ENCODE measurements at regions not wholly inside any gene's neighbourhood (a gene's known extent, or its start where the extent isn't known, plus 50 kb on each side); places are given as distances from the start of the nearest gene placed in this dataset.

DNA sequence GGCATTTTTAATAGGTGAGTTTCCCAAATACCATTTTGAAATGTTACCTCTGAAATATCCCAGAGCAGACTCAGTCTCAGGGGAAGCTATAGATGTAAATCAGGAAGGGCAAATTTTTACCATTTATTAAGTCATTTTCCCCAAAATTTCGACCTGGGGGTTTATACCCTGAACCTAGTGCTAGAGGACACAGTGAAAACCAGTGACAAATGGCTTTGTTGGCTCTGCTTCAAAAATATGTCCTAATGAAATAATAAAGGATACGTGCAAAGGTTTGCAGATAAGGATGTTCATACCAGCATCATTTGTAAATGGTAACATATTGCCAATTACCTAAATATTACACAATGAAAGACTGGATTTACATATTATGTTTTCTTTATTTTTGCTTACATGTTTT is 546.7 kb upstream of the ADAMTS9 start:
- intact Hi-C loops (cut with DNase I): no loop called here
- TF ChIP-seq, protein P1, sequence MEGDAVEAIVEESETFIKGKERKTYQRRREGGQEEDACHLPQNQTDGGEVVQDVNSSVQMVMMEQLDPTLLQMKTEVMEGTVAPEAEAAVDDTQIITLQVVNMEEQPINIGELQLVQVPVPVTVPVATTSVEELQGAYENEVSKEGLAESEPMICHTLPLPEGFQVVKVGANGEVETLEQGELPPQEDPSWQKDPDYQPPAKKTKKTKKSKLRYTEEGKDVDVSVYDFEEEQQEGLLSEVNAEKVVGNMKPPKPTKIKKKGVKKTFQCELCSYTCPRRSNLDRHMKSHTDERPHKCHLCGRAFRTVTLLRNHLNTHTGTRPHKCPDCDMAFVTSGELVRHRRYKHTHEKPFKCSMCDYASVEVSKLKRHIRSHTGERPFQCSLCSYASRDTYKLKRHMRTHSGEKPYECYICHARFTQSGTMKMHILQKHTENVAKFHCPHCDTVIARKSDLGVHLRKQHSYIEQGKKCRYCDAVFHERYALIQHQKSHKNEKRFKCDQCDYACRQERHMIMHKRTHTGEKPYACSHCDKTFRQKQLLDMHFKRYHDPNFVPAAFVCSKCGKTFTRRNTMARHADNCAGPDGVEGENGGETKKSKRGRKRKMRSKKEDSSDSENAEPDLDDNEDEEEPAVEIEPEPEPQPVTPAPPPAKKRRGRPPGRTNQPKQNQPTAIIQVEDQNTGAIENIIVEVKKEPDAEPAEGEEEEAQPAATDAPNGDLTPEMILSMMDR (IDR thresholded peaks at IDR 0.05): no peak
- no peaks in the 10 kb centered on the region for H3K36me3 ChIP-seq
- H3K27me3 ChIP-seq: no peaks in the 10 kb centered on the region
- no peak overlapping the region for H3K4me3 ChIP-seq
- no peaks in the 10 kb centered on the region for H3K9me3 ChIP-seq
- ATAC-seq (no peak), DNase-seq (no peak)
- no peaks in the 10 kb centered on the region for H3K4me1 ChIP-seq
- no peak overlapping the region for H3K27ac ChIP-seq

DNA sequence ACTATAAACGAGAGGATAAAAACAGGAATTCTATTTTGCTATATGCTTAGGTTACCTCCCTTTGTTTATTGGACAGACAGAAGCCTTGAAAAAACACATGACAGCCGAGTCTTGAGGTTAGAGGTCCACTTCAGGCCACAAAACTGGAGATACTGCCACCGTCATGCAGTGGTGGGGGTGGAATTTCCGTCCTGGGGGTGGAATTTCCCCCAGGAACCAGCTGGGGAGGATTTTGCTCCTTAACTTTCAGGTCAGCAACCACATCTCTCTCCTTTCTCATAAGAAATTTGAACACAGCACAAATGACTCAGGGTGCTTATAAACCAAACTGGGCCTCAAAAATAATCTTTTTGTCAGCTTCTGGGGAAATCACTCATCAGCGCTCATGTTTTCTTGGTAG is 545.8 kb upstream of the ADAMTS9 start:
- no peaks in the 10 kb centered on the region for H3K36me3 ChIP-seq
- no peaks in the 10 kb centered on the region for H3K4me1 ChIP-seq
- ATAC-seq (no peak), DNase-seq (no peak)
- no peak overlapping the region for H3K27ac ChIP-seq
- no peaks in the 10 kb centered on the region for H3K27me3 ChIP-seq
- intact Hi-C loops (cut with DNase I): no loop called here
- TF ChIP-seq, protein P1 (IDR thresholded peaks at IDR 0.05): no peak
- no peak overlapping the region for H3K4me3 ChIP-seq
- H3K9me3 ChIP-seq: no peaks in the 10 kb centered on the region

DNA sequence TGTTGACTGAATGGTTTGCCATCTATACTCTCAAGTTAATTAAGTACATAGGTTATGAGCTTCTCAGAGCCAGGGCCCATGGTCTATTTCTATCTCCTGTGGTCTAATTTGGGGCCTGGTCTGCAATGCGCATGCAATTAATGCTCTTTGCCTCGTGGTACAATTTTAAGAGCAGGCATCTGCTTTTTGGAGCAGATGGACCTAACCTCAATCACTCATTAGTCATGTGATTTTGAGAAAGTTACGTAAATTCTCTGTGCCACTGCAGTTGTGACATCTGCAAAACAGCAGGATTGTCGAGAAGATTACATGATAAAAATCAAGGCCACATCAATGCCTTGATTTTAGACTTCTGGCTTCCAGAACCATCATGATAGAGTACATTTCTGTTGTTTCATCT is 543.7 kb upstream of the ADAMTS9 start:
- TF ChIP-seq, protein P1 (IDR thresholded peaks at IDR 0.05): no peak
- ATAC-seq: no peak
- DNase-seq: no peak

DNA sequence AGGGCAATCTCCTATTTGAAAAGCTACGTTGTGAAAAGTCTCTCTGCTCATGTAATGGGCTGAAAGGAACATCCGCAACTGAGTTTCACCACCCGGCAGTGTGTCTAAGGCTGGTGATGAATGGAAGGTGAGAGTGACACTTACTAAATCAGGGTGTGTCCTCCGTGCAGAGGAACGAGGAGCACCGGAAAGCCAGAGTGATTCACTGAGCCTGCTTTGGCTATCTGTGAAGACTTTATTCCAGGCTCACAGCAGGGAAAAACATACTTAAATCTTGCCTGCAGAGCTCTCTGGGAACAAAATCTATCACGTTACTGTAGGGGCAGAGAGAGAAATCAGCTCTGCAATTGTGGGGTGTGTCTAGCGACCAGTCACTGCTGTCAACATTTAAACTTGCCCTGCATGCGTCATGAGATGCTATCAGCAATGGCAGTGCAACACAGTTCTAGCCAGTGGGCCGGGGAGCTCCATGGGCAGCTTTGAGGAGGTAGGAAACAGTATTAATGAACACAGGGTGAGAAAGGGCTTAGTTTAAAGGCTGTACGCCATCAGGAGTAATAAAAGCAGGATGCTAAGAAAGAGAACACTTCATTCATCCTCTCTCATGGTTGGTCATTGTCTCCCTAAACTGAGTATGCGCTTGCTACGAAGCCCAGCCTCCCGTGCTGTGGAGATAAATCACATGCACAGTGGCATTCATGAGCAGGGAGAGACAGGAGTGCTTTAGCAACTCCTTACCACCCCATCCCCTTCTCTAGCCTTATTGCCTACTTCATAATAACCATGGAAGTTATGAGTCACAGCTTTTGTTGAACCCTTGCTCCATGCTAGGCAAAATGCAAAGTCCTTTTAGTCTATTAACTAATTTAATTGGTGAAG is 542.7 kb upstream of the ADAMTS9 start:
- intact Hi-C loops (cut with DNase I): no loop called here
- no peak for ATAC-seq
- DNase-seq: no peak

More for the DNA sequence above, 543.7 kb upstream of the ADAMTS9 start:
- no peaks in the 10 kb centered on the region for H3K4me1 ChIP-seq
- H3K36me3 ChIP-seq: no peaks in the 10 kb centered on the region
- H3K9me3 ChIP-seq: no peaks in the 10 kb centered on the region
- H3K27me3 ChIP-seq: no peaks in the 10 kb centered on the region
- intact Hi-C loops (cut with DNase I): no loop called here
- H3K27ac ChIP-seq: no peak overlapping the region
- no peak overlapping the region for H3K4me3 ChIP-seq

DNA sequence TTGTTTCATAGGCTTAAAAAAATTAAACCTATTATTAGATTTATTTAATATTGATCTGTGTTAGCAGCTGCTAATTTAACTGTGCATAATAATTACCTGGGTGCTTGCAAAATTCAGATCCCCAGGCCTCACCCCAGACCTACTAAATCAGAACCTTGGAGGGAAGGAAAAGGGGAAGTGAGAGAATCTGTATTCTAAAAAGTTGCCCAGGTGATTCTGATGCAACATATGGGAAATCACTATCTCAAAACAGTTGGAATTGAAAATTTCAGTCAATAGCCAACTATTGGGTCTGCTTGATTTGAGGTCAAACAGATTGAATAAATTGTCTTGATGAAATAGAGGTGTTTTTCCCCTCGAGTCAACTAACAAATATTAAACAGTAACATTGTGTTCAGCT is 538.5 kb upstream of the ADAMTS9 start:
- no peak for ATAC-seq
- intact Hi-C loops (cut with DNase I): no loop called here
- H3K27ac ChIP-seq: no peak overlapping the region
- no peak overlapping the region for H3K4me3 ChIP-seq
- no peaks in the 10 kb centered on the region for H3K4me1 ChIP-seq
- no peak for DNase-seq
- H3K36me3 ChIP-seq: no peaks in the 10 kb centered on the region
- no peaks in the 10 kb centered on the region for H3K27me3 ChIP-seq
- H3K9me3 ChIP-seq: peaks cover 0 to under 1% of the 10 kb centered on the region in 2 donors
- TF ChIP-seq, protein P1 (IDR thresholded peaks at IDR 0.05): no peak

More for the DNA sequence above, 542.7 kb upstream of the ADAMTS9 start:
- no peaks in the 10 kb centered on the region for H3K9me3 ChIP-seq
- H3K36me3 ChIP-seq: no peaks in the 10 kb centered on the region
- no peak overlapping the region for H3K27ac ChIP-seq
- no peaks in the 10 kb centered on the region for H3K27me3 ChIP-seq
- TF ChIP-seq, protein P1 (IDR thresholded peaks at IDR 0.05): no peak
- H3K4me3 ChIP-seq: no peak overlapping the region
- H3K4me1 ChIP-seq: no peaks in the 10 kb centered on the region
